ENCODE measurements at regions not wholly inside any gene's neighbourhood (a gene's known extent, or its start where the extent isn't known, plus 50 kb on each side); places are given as distances from the start of the nearest gene placed in this dataset.
A peak's percentile ranks its signal among the peaks of the same experiment; 100 is the strongest.

GRCh38 chr10:29846881-29847280 lies 212.1 kb upstream of the SVIL start:
- Histone ChIP-seq H3K27me3 (no peaks in the 10 kb centered on the region), H3K36me3 (no peaks in the 10 kb centered on the region), H3K4me3 (no peak overlapping the region), H3K9me3 (no peaks in the 10 kb centered on the region), H3K4me1 (peaks cover 8 to 26% (median 13%) of the 10 kb centered on the region in 4 donors), H3K27ac (no peak overlapping the region)
- ATAC-seq (ENCODE audit: low FRiP score in 2 of 2) (no peak), DNase-seq (no peak)
- 92 to 94% methylated on average over 3 of the region's 3 CpGs for WGBS, 2 donors
- no peak for TF ChIP-seq POLR2AphosphoS5 (IDR thresholded peaks at IDR 0.05)
- no peak for TF ChIP-seq POLR2A (IDR thresholded peaks at IDR 0.05)
- TF ChIP-seq CTCF (IDR thresholded peaks at IDR 0.05), result no peak
- no peak for TF ChIP-seq EP300 (IDR thresholded peaks at IDR 0.05)

- TF ChIP-seq CTCF (IDR thresholded peaks at IDR 0.05) (no peak), POLR2A (IDR thresholded peaks at IDR 0.05) (no peak), EP300 (IDR thresholded peaks at IDR 0.05) (no peak), POLR2AphosphoS5 (IDR thresholded peaks at IDR 0.05) (no peak)
- Histone ChIP-seq H3K27me3 (no peaks in the 10 kb centered on the region), H3K9me3 (no peaks in the 10 kb centered on the region), H3K4me1 (peaks cover 9 to 23% (median 13%) of the 10 kb centered on the region in 4 donors), H3K36me3 (no peaks in the 10 kb centered on the region), H3K4me3 (no peak overlapping the region), H3K27ac (no peak overlapping the region)
- no peak for ATAC-seq (ENCODE audit: low FRiP score in 2 of 2)
- 85 to 89% methylated on average over 1 of the region's 1 CpG for WGBS, 2 donors
- no peak for DNase-seq
These were observed 210.4 kb upstream of the SVIL start for GRCh38 chr10:29845166-29845565.

GRCh38 chr10:29843143-29843542 lies 208.4 kb upstream of the SVIL start:
- DNase-seq (no peak), ATAC-seq (ENCODE audit: low FRiP score in 2 of 2) (no peak)
- Histone ChIP-seq H3K4me3 (no peak overlapping the region), H3K9me3 (no peaks in the 10 kb centered on the region), H3K4me1 (peaks cover 9 to 20% (median 16%) of the 10 kb centered on the region in 4 donors), H3K36me3 (no peaks in the 10 kb centered on the region), H3K27me3 (no peaks in the 10 kb centered on the region), H3K27ac (no peak overlapping the region)
- TF ChIP-seq CTCF (IDR thresholded peaks at IDR 0.05), result no peak
- no peak for TF ChIP-seq POLR2A (IDR thresholded peaks at IDR 0.05)
- no peak for TF ChIP-seq EP300 (IDR thresholded peaks at IDR 0.05)
- TF ChIP-seq POLR2AphosphoS5 (IDR thresholded peaks at IDR 0.05), result no peak
- 72 to 76% methylated on average over 5 of the region's 5 CpGs for WGBS, 2 donors

- ATAC-seq (ENCODE audit: low FRiP score in 2 of 2), result peak; percentile 40 to 67
- no peaks in the 10 kb centered on the region for H3K27me3 ChIP-seq
- H3K4me1 ChIP-seq, result peaks cover 9 to 20% (median 16%) of the 10 kb centered on the region in 4 donors
- H3K27ac ChIP-seq, result peak overlapping the region in 2 of 4 donors; percentile 26 to 62
- no peak overlapping the region for H3K4me3 ChIP-seq
- TF ChIP-seq CTCF (IDR thresholded peaks at IDR 0.05), result no peak
- TF ChIP-seq POLR2AphosphoS5 (IDR thresholded peaks at IDR 0.05), result no peak
- no peak for TF ChIP-seq EP300 (IDR thresholded peaks at IDR 0.05)
- no peak for TF ChIP-seq POLR2A (IDR thresholded peaks at IDR 0.05)
- peak; percentile 25 to 69 for DNase-seq
- WGBS, 2 donors, result 66 to 68% methylated on average over 14 to 16 of the region's 16 CpGs
- no peaks in the 10 kb centered on the region for H3K36me3 ChIP-seq
- no peaks in the 10 kb centered on the region for H3K9me3 ChIP-seq
These were observed 207.2 kb upstream of the SVIL start for GRCh38 chr10:29841724-29842649.
